SJSA1 (cell line): ENCODE measurements at regions not wholly inside any gene's neighbourhood (a gene's known extent, or its start where the extent isn't known, plus 50 kb on each side); places are given as distances from the start of the nearest gene placed in this dataset.

Source experiments
- DNase-seq, 2 experiments: peaks; one replicate each; pipeline ENCODE4 v3.0.0-alpha.2; 2015 to 2020; ENCODE audit warnings: low spot score in 2 of 2, low read depth in 1 of 2
- H3K27ac ChIP-seq: fragments of 250-450 bp; sonication (Bioruptor Pico); 2 replicates; pipeline ENCODE4 v1.5.1; 2020; ENCODE audit warnings: mild to moderate bottlenecking, moderate library complexity
- H3K27me3 ChIP-seq: fragments of 250-450 bp; sonication (Bioruptor Pico); replicated peaks from 2 replicates; pipeline ENCODE4 v1.5.1; 2020; ENCODE audit warnings: mild to moderate bottlenecking, moderate library complexity
- H3K36me3 ChIP-seq: fragments of 250-450 bp; sonication (Bioruptor Pico); 2 replicates; pipeline ENCODE4 v1.5.1; 2020; ENCODE audit warnings: mild to moderate bottlenecking
- H3K4me1 ChIP-seq: fragments of 250-450 bp; sonication (Bioruptor Pico); replicated peaks from 2 replicates; pipeline ENCODE4 v1.6.1; 2021; ENCODE audit warnings: mild to moderate bottlenecking
- H3K4me3 ChIP-seq: fragments of 250-450 bp; sonication (Bioruptor Pico); 2 replicates; pipeline ENCODE4 v1.5.1; 2020; ENCODE audit warnings: mild to moderate bottlenecking
- H3K9me3 ChIP-seq: fragments of 250-450 bp; sonication (Bioruptor Pico); replicated peaks from 2 replicates; pipeline ENCODE4 v1.5.1; 2020; ENCODE audit warnings: mild to moderate bottlenecking

GRCh38 chr14:89641495-89642175 lies 224.6 kb upstream of the FOXN3 start:
- no peak for DNase-seq
- Histone ChIP-seq H3K27ac (no peak overlapping the region), H3K36me3 (no peaks in the 10 kb centered on the region), H3K4me1 (0 out of 2 replicates have a peak, but pooled peaks cover 4% of the 10 kb centered on the region), H3K27me3 (no peaks in the 10 kb centered on the region), H3K4me3 (no peak overlapping the region), H3K9me3 (no peaks in the 10 kb centered on the region)

- peaks cover 15% of the 10 kb centered on the region for H3K4me1 ChIP-seq
- no peaks in the 10 kb centered on the region for H3K9me3 ChIP-seq
- no peaks in the 10 kb centered on the region for H3K36me3 ChIP-seq
- no peaks in the 10 kb centered on the region for H3K27me3 ChIP-seq
- H3K4me3 ChIP-seq = no peak overlapping the region
- H3K27ac ChIP-seq = no peak overlapping the region
- no peak for DNase-seq
Measured at GRCh38 chr14:89640141-89640540, 223.1 kb upstream of the FOXN3 start.

DNA sequence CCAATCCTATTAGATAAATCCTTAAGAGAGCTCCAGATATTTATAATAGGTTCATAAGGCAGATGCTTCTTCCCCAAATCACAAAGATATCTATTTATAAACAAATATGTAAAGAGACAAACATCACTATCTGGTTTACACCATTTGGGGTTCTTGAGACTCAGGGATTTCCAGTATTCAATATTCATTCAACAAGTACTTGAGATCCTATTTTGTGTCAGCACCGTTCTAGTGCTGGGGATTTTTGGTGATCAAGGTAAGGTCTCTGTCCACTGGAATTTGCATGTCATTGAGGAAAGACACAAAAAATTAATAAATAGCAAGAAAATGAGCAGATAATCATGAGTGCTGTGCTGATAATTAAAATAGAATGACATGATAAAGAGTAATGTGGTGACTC lies 222.7 kb upstream of the FOXN3 start:
- H3K9me3 ChIP-seq = no peaks in the 10 kb centered on the region
- H3K4me1 ChIP-seq = peaks cover 16% of the 10 kb centered on the region
- DNase-seq = no peak
- H3K36me3 ChIP-seq = no peaks in the 10 kb centered on the region
- H3K27me3 ChIP-seq = no peaks in the 10 kb centered on the region
- H3K4me3 ChIP-seq = no peak overlapping the region
- H3K27ac ChIP-seq = no peak overlapping the region

DNA sequence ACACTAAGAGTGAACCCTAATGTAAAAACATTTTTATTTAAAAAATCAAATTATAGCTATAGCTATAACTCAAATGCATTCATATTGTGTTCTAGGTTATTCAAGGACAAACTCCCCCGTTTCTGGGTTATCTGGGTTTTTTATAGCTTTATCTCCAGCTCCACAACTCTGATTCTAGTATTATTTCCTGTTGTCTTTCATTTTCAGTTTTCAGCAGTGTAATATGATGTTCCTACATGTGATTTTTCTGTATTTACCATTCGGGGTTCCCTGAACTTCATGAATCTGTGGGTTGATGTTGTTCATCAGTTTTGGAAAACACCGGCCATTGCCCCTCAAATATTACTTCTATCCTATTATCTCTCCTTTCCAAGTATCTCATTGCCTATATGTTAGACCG lies 221.9 kb upstream of the FOXN3 start:
- Histone ChIP-seq H3K4me3 (no peak overlapping the region), H3K27ac (no peak overlapping the region), H3K4me1 (peaks cover 16% of the 10 kb centered on the region), H3K9me3 (no peaks in the 10 kb centered on the region), H3K36me3 (no peaks in the 10 kb centered on the region), H3K27me3 (no peaks in the 10 kb centered on the region)
- no peak for DNase-seq

DNA sequence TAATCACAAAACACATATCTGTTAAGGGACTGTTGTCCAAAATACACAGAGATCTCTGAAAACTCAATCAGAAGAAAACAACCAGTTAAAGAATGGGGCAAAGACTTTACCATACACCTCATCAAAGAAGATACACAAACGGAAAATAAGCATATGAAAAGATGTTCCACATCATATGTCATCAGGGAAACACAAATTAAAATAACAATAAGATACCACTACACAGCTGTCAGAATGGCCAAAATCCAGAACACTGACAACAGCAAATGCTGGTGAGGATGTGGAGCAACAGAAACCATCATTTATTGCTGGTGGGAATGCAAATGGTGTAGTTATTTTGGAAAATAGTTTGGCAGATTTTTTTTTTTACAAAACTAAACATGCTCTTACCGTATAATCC lies 220.5 kb upstream of the FOXN3 start:
- H3K4me1 ChIP-seq = peaks cover 16% of the 10 kb centered on the region
- no peaks in the 10 kb centered on the region for H3K36me3 ChIP-seq
- H3K27ac ChIP-seq = no peak overlapping the region
- H3K9me3 ChIP-seq = no peaks in the 10 kb centered on the region
- H3K4me3 ChIP-seq = no peak overlapping the region
- no peaks in the 10 kb centered on the region for H3K27me3 ChIP-seq
- DNase-seq = no peak

- DNase-seq = peak in 1 of 2 experiments; percentile 44
- H3K4me1 ChIP-seq = peaks cover 30% of the 10 kb centered on the region
- no peaks in the 10 kb centered on the region for H3K36me3 ChIP-seq
- peak overlapping the region; percentile 12; the same call in 1 of the 2 replicates for H3K27ac ChIP-seq
- no peaks in the 10 kb centered on the region for H3K9me3 ChIP-seq
- H3K27me3 ChIP-seq = no peaks in the 10 kb centered on the region
- no peak overlapping the region for H3K4me3 ChIP-seq
Measured at GRCh38 chr14:89635615-89636014, 218.6 kb upstream of the FOXN3 start.

DNA sequence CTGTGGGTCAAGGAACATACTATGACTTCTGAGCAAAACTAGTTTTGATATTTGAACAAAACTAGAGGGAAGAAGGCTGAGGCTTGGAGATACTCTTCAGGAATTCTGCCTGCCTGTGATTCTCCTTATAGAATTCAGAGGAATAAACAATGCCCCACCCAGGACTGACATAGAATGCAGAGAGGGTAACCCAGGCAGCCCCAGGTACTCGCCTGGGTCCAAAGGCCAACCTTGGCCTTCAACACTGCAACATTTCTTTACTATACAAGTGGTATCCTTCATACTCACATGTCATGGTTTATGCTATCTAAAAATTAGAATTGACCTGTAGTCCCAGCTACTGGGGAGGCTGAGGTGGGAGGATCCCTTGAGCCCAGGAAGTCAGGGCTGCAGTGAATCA lies 217.0 kb upstream of the FOXN3 start:
- no peak overlapping the region for H3K27ac ChIP-seq
- no peaks in the 10 kb centered on the region for H3K9me3 ChIP-seq
- H3K4me1 ChIP-seq = peaks cover 33% of the 10 kb centered on the region
- H3K27me3 ChIP-seq = no peaks in the 10 kb centered on the region
- no peak for DNase-seq
- H3K36me3 ChIP-seq = no peaks in the 10 kb centered on the region
- no peak overlapping the region for H3K4me3 ChIP-seq

GRCh38 chr14:89630101-89630829 lies 213.2 kb upstream of the FOXN3 start:
- Histone ChIP-seq H3K9me3 (no peaks in the 10 kb centered on the region), H3K36me3 (no peaks in the 10 kb centered on the region)
- DNase-seq = peak in 1 of 2 experiments; percentile 34

GRCh38 chr14:89629383-89629782 lies 212.3 kb upstream of the FOXN3 start:
- H3K36me3 ChIP-seq = no peaks in the 10 kb centered on the region
- H3K4me1 ChIP-seq = peaks cover 22% of the 10 kb centered on the region
- H3K27me3 ChIP-seq = no peaks in the 10 kb centered on the region
- H3K27ac ChIP-seq = 0 out of 2 replicates have a peak overlapping the region, but pooled peaks have one; percentile 89
- H3K4me3 ChIP-seq = no peak overlapping the region
- DNase-seq = no peak
- no peaks in the 10 kb centered on the region for H3K9me3 ChIP-seq

More at GRCh38 chr14:89630101-89630829, 213.2 kb upstream of the FOXN3 start:
- no peaks in the 10 kb centered on the region for H3K27me3 ChIP-seq
- H3K4me3 ChIP-seq = no peak overlapping the region
- H3K4me1 ChIP-seq = peaks cover 24% of the 10 kb centered on the region
- peak overlapping the region; percentile 89 for H3K27ac ChIP-seq

DNA sequence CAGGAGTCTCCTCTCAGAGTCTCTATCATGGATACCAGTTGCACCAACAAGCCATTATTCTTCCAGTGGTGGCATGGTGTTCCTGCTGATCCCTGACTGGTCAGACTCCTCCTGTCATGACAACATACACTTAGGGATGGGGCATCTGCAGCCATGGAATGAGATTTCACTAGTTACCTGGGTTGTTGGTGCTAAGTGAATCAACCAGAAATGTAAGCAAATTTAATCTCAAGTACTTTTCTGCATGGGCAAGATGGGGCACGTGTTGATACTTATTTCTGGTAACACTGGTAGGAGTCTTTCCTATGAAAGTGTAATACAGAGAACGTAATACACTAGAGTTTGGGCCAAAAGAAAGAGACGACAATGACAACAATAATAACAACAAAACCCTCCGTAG lies 211.5 kb upstream of the FOXN3 start:
- H3K27me3 ChIP-seq = no peaks in the 10 kb centered on the region
- H3K36me3 ChIP-seq = no peaks in the 10 kb centered on the region
- peaks cover 22% of the 10 kb centered on the region for H3K4me1 ChIP-seq
- H3K9me3 ChIP-seq = no peaks in the 10 kb centered on the region
- no peak overlapping the region for H3K4me3 ChIP-seq
- no peak overlapping the region for H3K27ac ChIP-seq
- no peak for DNase-seq

DNA sequence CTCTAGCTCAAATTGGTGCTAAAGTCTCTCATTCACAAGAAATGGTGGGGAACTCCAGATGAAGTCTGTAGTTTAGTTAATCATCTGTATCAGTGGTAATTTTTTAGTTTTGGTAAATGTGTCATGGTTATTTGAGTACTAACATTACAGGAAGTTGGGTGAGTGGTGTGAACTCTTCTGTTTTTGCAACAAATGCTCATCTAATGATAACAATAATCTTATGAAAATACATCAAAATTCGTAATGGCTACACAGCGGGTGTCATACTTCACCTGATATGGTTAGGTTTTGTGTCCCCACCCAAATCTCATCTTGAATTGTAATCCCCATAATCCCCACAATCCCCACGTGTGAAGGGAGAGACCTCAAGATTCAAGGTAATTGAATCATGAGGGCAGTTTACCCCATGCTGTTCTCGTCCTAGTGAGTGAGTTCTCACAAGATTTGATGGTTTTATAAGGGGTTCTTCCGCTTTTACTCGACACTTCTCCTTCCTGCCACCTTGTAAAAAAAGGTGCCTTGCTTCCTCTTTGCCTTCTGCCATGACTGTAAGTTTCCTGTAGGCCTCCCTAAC lies 209.3 kb upstream of the FOXN3 start:
- Histone ChIP-seq H3K4me3 (no peak overlapping the region), H3K27me3 (no peaks in the 10 kb centered on the region), H3K36me3 (no peaks in the 10 kb centered on the region), H3K27ac (no peak overlapping the region), H3K9me3 (no peaks in the 10 kb centered on the region), H3K4me1 (peaks cover 15% of the 10 kb centered on the region)
- DNase-seq = no peak

DNA sequence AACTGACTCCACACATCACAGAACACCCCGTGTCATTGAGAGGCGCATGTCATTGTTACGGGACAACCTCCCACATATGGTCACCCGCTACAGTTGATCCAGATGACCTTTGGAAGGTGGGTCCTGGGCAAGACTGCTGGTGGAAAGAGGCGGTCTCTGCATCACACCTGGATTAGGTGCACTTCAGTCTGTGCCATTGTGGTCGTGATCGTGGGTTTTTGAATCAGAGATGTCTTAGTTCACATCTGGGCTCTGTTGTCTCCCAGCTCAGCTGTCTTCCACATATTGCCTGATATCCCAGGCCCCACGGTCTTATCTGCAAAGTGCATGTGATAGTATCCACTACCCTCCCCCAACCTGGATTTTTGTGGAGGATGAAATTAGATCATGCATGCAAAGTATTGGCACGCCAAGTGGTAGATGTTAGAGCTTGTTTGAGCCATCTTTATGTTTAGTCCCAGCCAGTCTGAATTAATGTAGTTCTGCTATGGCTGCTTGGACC lies 208.7 kb upstream of the FOXN3 start:
- DNase-seq = no peak
- no peaks in the 10 kb centered on the region for H3K36me3 ChIP-seq

GRCh38 chr14:89625244-89625713 lies 208.2 kb upstream of the FOXN3 start:
- Histone ChIP-seq H3K36me3 (no peaks in the 10 kb centered on the region), H3K4me3 (no peak overlapping the region), H3K27me3 (no peaks in the 10 kb centered on the region), H3K27ac (no peak overlapping the region), H3K9me3 (no peaks in the 10 kb centered on the region), H3K4me1 (peaks cover 5% of the 10 kb centered on the region)
- no peak for DNase-seq

More for the DNA sequence above, 208.7 kb upstream of the FOXN3 start:
- Histone ChIP-seq H3K27ac (no peak overlapping the region), H3K9me3 (no peaks in the 10 kb centered on the region), H3K27me3 (no peaks in the 10 kb centered on the region), H3K4me1 (peaks cover 10% of the 10 kb centered on the region), H3K4me3 (no peak overlapping the region)
